ENCODE measurements at regions not wholly inside any gene's neighbourhood (a gene's known extent, or its start where the extent isn't known, plus 50 kb on each side); places are given as distances from the start of the nearest gene placed in this dataset.

GRCh38 chr12:105658389-105658788 lies 327.9 kb downstream of the C12orf75 start:
- TF ChIP-seq POLR2A (IDR thresholded peaks at IDR 0.05; ENCODE audit: low read depth), result no peak
- no peak for TF ChIP-seq CTCF (IDR thresholded peaks at IDR 0.05)
- no peak for TF ChIP-seq POLR2AphosphoS5 (IDR thresholded peaks at IDR 0.05)
- TF ChIP-seq EP300 (IDR thresholded peaks at IDR 0.05), result no peak

All from esophagus muscularis mucosa (tissue), 4 donors.